Ammon's horn (tissue), 1 donor: ENCODE measurements at regions not wholly inside any gene's neighbourhood (a gene's known extent, or its start where the extent isn't known, plus 50 kb on each side); places are given as distances from the start of the nearest gene placed in this dataset.
"Not testable (repeated sequence)": the region's sequence is repeated elsewhere in the genome, so short reads cannot be mapped to it uniquely, and the experiment has no call there.

Source experiments
- DNase-seq: peaks from one replicate; pipeline ENCODE4 v3.0.0-alpha.2; 2016; ENCODE audit warnings: low spot score

DNA sequence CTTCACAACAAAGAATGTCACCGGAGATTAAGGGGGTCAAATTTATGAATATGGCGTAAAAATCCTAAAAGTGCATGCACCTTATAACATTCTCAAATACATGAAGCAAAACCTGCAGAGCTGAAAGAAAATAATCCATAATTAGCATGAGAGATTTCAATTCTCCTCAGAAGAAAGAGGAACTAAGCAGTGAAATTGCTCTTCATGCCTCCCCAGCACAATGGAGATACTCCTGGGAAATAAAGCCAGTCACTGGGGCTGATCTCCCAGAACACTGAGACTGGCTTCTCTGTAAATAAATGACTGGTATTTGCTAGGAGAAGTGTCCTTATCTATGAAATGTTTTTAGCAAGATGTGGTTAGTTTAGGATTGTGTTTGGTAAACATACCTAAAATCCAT lies 68.1 kb downstream of the GOLGA6L6 start:
- DNase-seq, result not testable (repeated sequence)

DNA sequence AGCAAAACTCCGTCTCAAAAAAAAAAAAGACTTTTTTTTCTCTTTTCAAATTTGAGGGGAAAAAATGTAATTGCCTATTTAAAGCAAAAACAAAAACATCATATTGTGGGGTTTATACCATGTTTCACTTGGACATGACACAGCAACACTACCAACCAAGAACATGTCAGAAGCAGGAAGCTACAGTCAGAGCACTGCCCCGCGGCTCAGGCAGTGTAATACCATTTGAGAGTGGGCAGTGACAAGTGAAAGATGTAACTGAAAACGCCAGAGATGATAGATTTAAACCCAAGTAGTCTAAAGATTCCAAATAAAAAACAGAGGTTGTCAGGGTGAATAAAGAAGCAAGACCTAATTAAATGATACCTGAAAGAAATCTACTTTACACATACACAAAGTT lies 68.6 kb downstream of the GOLGA6L6 start:
- DNase-seq, result not testable (repeated sequence)

DNA sequence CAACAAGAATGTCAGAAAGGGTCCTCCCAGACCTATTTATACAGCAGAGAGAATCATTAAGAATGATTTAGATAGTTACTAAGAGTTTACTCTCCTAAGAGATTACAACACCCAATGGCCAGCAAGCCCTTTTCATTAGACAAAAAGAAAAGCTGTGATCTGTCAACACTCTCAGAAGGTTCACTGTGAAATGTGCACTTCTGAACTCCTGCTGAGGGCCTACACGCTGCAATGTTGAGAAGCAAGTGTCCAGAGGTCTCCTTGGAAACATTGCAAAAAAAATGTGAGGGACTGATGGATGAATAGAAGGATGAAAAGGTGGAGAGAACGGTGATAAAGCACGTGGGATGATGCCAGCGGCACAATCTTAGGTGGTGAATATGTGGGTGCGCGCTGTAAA lies 70.8 kb downstream of the GOLGA6L6 start:
- DNase-seq, result not testable (repeated sequence)

DNA sequence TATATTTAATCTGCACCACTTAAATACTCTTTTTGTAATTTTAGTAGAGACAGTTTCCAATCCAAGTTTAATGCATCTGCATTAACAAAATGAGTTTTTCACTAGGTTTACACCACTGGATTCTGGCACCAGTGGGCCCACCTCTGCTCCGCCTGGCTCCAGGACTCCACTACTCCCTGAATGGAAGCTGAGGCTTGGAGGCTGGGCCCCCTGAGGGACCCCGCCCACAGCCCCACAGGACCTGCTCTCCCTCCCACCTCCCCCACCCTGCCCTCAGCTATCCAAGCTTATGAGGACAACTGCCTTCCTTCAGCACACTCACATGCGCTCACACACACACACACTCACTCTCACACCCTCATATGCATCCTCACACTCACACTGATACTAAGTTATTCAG lies 100.5 kb downstream of the GOLGA6L6 start:
- not testable (repeated sequence) for DNase-seq

DNA sequence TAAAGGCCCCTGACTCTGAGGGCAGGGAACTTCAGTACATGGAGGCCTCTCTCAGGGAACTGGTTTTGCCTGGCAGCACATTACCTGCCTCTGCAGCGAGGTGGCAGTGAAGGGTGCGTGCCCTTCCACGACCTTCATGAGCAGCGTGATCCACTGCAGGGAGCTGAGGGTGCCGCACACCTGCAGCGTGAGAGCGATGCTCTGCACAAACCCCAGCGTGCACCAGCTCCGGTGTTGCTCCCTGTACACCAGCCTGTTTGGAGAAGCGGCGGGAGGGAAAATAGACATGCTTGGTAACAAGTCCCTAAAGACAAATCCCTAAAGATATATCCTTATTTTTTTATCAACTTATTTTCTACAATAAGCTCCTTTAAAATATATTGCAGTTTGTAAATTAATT lies 101.2 kb downstream of the GOLGA6L6 start:
- peak; percentile 0 for DNase-seq

DNA sequence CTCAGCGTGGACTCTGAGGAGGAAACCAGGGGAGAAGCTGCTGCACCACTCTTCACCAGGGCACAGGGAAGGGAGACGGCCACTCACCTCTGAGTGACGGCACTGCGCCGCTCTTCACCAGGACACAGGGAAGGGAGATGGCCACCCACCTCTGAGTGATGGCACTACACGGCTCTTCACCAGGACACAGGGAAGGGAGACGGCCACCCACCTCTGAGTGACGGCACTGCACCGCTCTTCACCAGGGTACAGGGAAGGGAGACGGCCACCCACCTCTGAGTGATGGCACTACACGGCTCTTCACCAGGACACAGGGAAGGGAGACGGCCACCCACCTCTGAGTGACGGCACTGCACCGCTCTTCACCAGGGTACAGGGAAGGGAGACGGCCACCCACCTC lies 102.5 kb downstream of the GOLGA6L6 start:
- peak; percentile 0 for DNase-seq

DNA sequence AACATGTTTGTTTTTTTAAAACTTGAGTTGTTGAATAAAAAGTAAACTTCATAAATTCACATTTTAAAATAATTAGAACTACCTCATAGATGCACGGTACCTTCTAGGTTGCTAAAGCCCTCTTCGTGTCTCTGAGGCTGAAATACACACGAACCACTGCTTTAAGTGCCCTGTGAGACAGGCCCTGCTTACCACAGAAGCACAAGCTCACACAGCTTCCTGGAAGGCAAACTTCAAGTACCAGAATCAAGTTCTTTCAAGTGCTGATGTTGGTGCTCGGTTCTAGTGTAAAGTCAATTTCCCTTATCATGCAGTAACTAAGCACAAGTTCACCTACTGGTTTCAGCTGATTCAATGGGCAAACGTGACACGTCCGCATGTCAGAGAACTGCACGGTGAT lies 103.3 kb downstream of the GOLGA6L6 start:
- not testable (repeated sequence) for DNase-seq

DNA sequence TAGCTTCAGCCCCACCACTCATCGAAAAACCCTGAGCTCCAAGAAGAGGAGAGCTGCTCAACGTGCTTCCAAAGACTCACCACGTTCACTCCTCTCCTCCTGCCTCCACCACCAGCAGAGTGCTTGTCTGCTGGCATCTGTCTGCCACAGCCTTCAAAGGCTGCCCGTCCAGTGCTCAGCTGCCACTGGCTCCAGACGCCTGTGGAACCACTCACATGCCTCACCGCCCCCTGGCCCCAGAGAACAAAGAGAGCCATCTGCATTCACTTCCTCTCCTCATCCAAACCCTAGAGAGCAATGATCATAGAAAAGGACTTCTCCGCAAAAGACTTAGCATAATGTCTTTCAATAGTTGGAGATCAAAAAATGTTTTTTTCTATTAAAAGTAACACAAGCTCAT lies 108.1 kb downstream of the GOLGA6L6 start:
- DNase-seq, result not testable (repeated sequence)

DNA sequence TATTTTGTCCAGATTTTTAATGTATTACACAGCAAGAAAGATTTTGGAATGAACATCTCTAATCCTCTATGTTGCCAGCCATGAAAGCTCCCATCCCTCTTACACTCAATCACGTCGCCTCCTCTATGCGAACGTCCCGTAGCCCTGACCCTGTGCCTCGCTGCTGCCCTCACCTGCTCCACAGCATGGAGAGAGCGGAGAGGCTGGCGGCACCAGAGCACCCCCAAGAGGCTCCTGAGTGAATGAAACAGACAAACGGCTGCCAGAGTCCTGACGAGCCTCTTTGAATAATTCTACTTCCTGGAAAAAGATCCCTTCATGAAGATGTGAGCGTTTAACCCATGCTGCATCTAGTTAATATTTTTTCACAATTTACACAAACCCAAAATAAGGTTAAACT lies 111.1 kb downstream of the GOLGA6L6 start:
- not testable (repeated sequence) for DNase-seq

DNA sequence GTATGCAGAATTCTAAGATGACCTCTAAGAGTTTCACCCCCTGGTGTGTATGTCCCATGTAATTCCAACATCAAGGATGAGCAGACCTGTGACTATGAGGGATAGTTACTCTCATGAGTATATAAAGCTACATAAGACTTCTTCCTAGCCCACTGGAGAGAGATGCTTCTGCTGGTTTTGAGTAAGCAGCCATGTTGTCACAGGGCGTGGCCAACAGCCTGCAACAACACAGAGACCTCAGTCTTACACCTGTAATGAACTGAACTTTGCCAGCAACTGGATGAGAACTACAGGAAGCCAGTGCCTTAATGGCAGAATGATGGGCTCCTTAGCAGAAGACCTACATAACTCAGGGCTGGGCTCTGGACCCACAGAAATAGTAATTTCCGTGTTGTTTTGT lies 120.9 kb downstream of the GOLGA6L6 start:
- DNase-seq, result not testable (repeated sequence)

DNA sequence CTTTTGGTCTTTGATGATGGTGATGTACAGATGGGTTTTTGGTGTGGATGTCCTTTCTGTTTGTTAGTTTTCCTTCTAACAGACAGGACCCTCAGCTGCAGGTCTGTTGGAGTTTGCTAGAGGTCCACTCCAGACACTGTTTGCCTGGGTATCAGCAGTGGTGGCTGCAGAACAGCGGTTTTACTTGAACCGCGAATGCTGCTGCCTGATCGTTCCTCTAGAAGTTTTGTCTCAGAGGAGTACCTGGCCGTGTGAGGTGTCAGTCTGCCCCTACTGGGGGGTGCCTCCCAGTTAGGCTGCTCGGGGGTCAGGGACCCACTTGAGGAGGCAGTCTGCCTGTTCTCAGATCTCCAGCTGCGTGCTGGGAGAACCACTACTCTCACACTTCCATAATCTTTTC lies 125.0 kb downstream of the GOLGA6L6 start:
- not testable (repeated sequence) for DNase-seq

DNA sequence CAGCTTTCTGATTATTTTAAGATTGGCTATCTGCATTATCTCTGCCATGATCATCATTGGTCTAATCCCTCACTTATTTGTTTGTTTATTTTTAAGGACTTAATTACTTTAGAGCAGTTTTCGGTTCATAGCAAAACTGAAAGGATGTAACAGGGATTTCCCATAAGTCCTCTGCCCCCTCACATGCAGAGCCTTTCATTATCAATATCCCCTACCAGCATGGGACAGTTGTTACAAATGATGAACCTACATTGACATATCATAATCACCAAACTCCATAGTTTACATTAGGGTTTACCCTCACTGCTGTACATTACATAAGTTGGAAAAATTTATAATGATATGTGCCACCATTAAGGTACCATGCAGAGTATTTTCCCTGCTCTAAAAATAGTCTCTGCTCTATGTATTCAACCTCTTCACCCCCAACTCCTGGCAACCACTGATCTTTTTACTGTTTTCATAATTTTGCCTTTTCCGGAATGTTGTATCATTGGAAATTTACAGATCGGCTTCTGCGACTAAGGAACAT lies 131.9 kb downstream of the GOLGA6L6 start:
- not testable (repeated sequence) for DNase-seq

DNA sequence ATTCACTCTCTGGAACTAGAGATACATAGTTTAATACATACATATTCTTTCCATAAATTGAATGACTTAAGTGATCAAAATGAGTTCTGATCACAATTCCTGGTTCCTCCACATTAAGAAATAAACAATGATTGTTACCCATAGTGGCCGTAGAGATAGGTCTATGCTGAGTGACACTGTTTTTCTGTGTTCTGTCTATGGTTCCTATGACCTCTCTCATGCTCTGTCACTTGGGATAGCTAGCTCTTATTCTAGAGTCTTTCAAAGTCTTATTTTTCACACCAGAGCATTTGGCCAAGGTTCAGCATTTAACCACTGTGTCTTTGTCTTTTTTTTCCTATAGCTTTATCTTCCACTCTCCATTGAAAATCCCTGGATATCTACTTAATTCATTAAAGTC lies 132.4 kb downstream of the GOLGA6L6 start:
- DNase-seq, result no peak

DNA sequence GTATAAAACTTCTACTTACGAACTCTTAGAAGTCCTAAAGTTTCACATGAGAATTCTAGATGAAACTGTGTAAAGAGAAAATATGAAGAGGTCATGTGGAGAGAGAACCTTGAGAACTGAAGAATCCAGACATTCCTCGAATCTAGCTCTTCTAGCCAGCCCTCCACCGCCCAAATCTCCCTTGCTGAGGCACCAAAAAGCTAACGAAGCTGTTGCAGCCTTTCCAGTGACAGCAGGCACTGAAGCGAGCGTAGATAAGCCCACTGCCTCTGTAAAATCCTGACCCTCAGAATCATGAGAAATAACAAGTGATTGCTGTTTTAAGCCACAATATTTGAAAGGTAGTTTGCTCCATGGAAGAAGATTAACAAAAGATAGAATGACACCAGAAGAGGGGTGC lies 134.0 kb downstream of the GOLGA6L6 start:
- DNase-seq, result no peak

DNA sequence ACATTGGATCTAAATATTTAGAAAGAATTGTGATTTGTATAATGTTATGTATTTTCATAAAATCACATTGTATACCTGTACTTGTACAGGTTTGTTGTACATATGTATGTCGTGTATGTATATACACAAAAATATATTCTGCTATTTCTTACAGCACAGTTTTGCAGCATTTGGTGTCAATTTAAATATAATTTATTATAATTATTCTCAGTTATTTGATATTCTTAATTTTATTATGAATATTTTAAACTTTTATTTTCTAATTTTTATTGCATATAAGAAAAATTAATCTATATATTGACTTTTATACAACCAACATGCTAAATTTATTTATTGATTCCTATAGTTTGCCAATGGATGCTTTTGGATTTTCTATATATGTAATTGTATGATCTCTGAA lies 137.0 kb downstream of the GOLGA6L6 start:
- not testable (repeated sequence) for DNase-seq

DNA sequence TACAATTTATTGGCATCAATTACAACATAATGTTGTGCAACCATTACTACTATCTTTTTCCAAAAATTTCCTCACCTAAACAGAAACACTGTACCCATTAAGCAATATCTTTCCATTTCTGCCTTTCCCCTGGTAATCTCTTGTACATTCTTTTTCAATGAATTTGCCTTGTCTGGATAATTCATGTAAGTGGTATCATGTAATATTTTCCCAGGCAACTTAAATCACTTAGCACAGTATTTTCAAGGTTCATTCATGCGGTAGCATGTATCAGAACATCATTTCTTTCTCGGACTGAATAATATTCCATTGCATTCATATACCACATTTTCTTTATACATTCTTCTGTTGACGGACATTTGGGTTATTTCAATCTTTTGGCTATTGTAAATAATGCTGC lies 139.0 kb downstream of the GOLGA6L6 start:
- DNase-seq, result not testable (repeated sequence)

DNA sequence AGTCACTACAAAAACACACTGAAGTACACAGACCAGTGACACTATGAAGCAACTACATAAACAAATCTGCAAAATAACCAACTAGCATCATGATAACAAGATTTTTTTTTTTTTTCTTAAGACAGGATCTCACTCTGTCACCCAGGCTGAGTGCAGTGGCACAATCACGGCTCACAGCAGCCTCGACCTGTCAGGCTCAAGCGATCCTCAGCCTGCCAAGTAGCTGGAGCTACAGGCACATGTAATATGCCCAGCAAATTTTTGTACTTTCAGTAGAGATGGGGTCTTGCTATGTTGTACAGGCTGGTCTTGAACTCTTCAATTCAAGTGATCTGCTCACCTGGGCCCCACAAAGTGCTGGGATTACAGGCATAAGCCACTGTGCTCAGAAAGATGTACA lies 140.5 kb downstream of the GOLGA6L6 start:
- not testable (repeated sequence) for DNase-seq

DNA sequence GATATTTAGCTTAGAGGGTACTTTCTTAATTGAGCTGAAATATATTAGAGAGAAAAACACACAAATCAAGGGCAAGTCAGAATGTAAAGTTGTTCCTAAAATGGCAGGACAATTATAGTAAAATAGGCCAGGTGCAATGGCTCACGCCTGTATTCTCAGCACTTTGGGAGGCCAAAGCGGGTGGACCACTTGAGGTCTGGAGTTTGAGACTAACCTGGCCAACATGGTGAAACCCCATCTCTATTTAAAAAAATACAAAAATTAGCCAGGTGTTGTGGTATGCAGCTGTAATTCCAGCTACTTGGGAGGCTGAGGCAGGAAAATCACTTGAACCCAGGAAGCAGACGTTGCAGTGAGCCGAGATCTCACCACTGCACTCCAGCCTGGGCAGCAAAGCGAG lies 142.9 kb downstream of the GOLGA6L6 start:
- not testable (repeated sequence) for DNase-seq

DNA sequence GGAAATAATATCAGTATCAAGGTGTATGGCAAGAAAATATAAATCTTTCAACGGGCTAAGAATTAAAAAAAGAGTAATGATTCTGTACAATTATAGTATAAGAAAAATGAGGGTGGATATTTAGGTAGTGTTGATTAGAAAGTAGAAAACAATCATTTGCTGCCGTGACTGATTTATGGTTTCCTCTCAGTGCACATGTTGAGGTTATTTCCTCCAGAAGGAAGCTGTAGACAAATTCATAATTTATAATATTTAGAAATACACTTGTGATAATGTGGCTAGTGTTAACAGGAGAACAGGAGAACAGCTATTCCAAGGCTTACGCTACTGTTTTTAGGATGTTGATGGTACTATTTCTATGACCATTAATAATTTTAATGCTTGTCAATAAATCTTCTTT lies 153.4 kb downstream of the GOLGA6L6 start:
- not testable (repeated sequence) for DNase-seq

DNA sequence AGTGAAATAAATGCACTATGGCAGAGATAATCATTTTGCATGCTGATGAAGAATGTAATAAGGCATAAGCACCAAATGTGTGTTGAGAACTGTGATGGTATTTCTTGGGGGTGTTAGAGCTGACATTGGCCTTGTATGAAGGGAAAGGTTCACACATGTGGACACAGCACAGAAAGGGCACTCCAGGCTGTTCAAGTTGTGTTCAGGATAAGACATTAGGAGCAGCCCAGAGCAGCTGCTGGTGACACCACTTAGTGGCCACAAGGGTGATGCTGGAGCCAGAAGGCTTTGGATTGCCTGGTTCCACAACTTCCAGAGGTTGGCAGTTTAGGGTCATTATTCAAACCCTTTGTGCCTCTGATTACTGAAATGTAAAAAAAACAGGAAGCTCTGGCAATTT lies 155.4 kb downstream of the GOLGA6L6 start:
- DNase-seq, result no peak

DNA sequence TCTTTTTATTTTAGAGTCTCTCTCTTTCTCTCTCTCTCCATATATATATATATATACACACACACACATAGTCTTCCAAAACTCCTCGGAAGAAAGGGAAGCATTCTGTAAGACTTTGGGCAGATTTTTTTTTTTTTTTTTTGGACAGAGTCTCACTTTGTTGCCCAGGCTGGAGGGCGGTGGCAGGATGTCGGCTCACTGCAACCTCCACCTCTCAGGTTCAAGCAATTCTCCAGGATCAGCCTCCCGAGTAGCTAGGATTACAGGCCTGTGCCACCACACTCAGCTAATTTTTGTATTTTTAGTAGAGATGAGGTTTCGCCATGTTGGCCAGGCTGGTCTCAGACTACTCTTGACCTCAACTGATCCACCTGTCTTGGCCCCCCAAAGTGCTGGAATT lies 161.4 kb downstream of the GOLGA6L6 start:
- DNase-seq, result not testable (repeated sequence)

DNA sequence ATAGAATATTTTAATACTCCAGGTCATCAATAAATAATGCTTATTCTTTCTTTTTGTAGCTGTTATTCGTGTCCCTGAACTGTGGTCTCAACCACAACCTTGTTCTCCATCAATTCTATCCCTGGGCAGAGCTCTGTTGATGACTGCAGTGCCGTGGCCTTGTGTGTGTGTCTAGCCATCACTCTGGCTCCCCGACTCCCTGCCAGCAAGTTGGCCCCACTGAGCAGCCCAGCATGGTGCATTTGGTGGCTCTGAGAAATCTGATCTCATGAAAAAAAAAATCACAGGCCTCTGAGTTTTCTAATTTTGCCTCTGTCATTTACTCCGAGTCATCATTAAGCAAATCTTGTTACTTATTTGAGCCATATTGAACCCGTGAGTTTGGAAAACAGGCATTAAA lies 164.7 kb downstream of the GOLGA6L6 start:
- DNase-seq, result no peak

DNA sequence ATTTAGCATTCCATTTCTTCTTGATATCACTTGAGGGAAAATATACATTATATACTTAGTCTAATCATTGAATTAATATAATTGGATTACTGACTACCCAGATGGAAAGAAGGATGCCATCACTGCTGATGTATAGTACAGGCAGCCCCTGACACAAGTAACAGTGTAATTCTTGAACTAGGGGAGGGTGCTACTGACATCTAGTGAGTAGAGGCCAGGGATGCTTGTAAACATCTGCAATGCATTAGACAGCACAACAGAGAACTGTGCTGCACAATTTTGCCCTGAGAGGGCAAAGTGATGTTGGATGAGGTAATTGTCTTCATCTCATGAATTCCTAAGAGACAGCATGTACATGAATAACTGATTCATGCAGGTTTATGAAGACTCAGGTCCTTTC lies 169.2 kb downstream of the GOLGA6L6 start:
- not testable (repeated sequence) for DNase-seq

DNA sequence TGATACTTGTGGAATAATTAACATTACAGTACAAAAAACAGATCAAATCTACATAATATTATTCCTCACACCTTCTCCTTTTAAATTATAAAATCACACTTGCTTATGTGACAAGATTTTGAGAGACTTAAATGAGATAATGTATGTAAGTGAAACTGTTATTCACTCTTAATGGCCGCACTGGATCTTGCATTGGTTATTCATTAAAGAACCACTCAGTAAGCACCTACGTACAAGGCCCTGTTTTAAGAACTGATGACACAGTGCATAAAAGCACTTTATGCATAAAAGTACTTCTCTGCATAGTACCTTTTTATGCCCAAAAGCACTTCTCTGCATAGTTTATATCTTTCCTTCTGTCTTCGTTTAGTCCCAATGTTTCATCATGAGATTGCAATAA lies 172.1 kb downstream of the GOLGA6L6 start:
- DNase-seq, result no peak

DNA sequence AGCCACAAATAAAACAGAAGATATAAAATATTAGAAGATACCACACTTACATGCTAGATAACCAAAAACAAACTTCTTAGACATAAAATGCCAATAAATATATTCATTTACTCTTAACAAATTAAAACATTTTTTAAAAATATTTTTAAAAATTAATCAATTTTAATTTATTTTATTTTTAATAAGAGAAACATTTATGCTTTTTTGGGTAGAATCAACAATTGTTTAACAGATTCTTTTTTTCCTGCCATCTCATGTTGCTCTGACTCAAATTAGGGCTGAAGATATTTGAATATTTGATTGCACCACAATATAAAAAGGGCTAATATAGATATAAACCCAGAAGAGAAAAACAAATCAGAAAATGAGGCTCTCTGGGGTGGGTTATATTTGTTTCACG lies 172.6 kb downstream of the GOLGA6L6 start:
- DNase-seq, result no peak
